Heart left ventricle (tissue), 16 donors: ENCODE measurements at regions not wholly inside any gene's neighbourhood (a gene's known extent, or its start where the extent isn't known, plus 50 kb on each side); places are given as distances from the start of the nearest gene placed in this dataset.

Experiments used
- ATAC-seq, 4 donors: fragments of 200-7000 bp; cut with Tn5 transposase; one replicate each; pipeline ENCODE4 v1.9.1; 2020 to 2022; ENCODE audit warnings: moderate library complexity in 4 of 4, mild to moderate bottlenecking in 3 of 4, moderate number of reproducible peaks in 1 of 4
- DNase-seq, 5 donors: peaks; one replicate each; pipeline ENCODE4 v3.0.0-alpha.2; 2020
- H3K27ac ChIP-seq, 12 donors: fragments of 200-600 bp; sonication (generic) in 4 of 12; one replicate each; pipeline versions ENCODE4 v1.5.0 to v1.8.0; 2016 to 2022; ENCODE audit warnings: mild to moderate bottlenecking in 2 of 12
- H3K27me3 ChIP-seq, 9 donors: fragments of 200-600 bp; sonication (generic) in 2 of 9; one replicate each; pipeline versions ENCODE4 v1.5.1 to v1.8.0; 2016 to 2022; ENCODE audit warnings: mild to moderate bottlenecking in 3 of 9
- H3K36me3 ChIP-seq, 9 donors: fragments of 200-600 bp; sonication (generic) in 2 of 9; one replicate each; pipeline versions ENCODE4 v1.5.0 to v1.8.0; 2018 to 2022; ENCODE audit warnings: mild to moderate bottlenecking in 2 of 9
- H3K4me1 ChIP-seq, 12 donors: fragments of 200-600 bp; sonication (generic) in 4 of 12; one replicate each; pipeline versions ENCODE4 v1.5.0 to v1.8.0; 2016 to 2022; ENCODE audit warnings: mild to moderate bottlenecking in 3 of 12
- H3K4me3 ChIP-seq, 12 donors: fragments of 200-600 bp; sonication (generic) in 4 of 12; one replicate each; pipeline versions ENCODE4 v1.5.0 to v1.8.0; 2017 to 2022; ENCODE audit warnings: mild to moderate bottlenecking in 9 of 12, moderate library complexity in 4 of 12
- H3K9me3 ChIP-seq, 12 donors: fragments of 200-600 bp; sonication (generic) in 4 of 12; one replicate each; pipeline versions ENCODE4 v1.5.0 to v1.8.0; 2016 to 2022; ENCODE audit warnings: mild to moderate bottlenecking in 1 of 12
- CTCF ChIP-seq, 12 donors: fragments of 200-600 bp; sonication (generic) in 4 of 12; IDR thresholded peaks; one replicate each; pipeline versions ENCODE4 v1.5.0 to v1.8.0; 2018 to 2022; ENCODE audit warnings: antibody characterized with exemption in 12 of 12, mild to moderate bottlenecking in 5 of 12
- POLR2A ChIP-seq, 2 donors: fragments of 450-650 bp; IDR thresholded peaks; one replicate each; pipeline ENCODE4 v1.6.1; 2017; ENCODE audit warnings: antibody characterized with exemption in 2 of 2, mild to moderate bottlenecking in 2 of 2, moderate library complexity in 2 of 2
- WGBS, 4 donors: extraction: QIAGEN DNeasy Blood & Tissue Kit in 2 of 4; methylation state at CpG; one replicate each; pipeline versions ENCODE4 v1.1.5 to v1.1.7; 2013 to 2018; 5-methylcytosine and 5-hydroxymethylcytosine counted together
- intact Hi-C, 10 donors: fragments of 100-400 bp; cut with DNase I; formaldehyde crosslinking; loops; one replicate each; pipeline versions ENCODE4 v1.11.1 to v1.14.2; 2022
- donor health status: ischemic (EF 13 %, LVEDD 7.1; RV severe dilation, severe dysfunction).
- donor health status: healthy with polysubstance abuse.
- donor health status: DM: no; HTN: yes; CAD: no.
- donor health status: DM: no; HTN: no; CAD: no.
- donor health status: ischemic (EF 25% LVEDD 6.9; RV normal size, moderate dysfunction).
- donor health status: ischemic (EF 25% LVEDD 5.7; RV mildly dilated, moderate dysfunction).
- donor health status: healthy.
- donor health status: DM: yes; HTN: yes; CAD: no.
- donor health status: ischemic (EF 35%, LVEDD 5.7; RV mildly dilated, moderate dysfunction).
- donor health status: nonischemic (EF 11% LVEDD 7.7; RV severe dilation, severe dysfunction).
- donor health status: DM: yes; HTN: yes; CAD: no.
- donor health status: PGD.
- donor health status: ischemic (EF 29% LVEDD 5.4; RV normal size, mild dysfunction).
- donor health status: nonischemic (EF 23%, LVEDD 6.1; RV moderate dilation, normal function).

- no peak for DNase-seq
- Histone ChIP-seq H3K4me1 (no peaks in the 10 kb centered on the region), H3K9me3 (no peaks in the 10 kb centered on the region), H3K27me3 (no peaks in the 10 kb centered on the region), H3K4me3 (no peak overlapping the region), H3K27ac (no peak overlapping the region), H3K36me3 (no peaks in the 10 kb centered on the region)
- WGBS, 4 donors: 92 to 96% (median 94%) methylated on average over 4 of the region's 4 CpGs
- no peak for TF ChIP-seq POLR2A (IDR thresholded peaks at IDR 0.05)
- no peak for TF ChIP-seq CTCF (IDR thresholded peaks at IDR 0.05)
- intact Hi-C loops: no loop called here
- no peak for ATAC-seq
Measured at GRCh38 chr13:66128692-66129269, 1101.4 kb downstream of the PCDH9 start.

- Histone ChIP-seq H3K36me3 (no peaks in the 10 kb centered on the region), H3K9me3 (no peaks in the 10 kb centered on the region), H3K27ac (no peak overlapping the region), H3K4me1 (no peaks in the 10 kb centered on the region), H3K27me3 (no peaks in the 10 kb centered on the region), H3K4me3 (no peak overlapping the region)
- intact Hi-C loops: no loop called here
- no peak for TF ChIP-seq POLR2A (IDR thresholded peaks at IDR 0.05)
- no peak for TF ChIP-seq CTCF (IDR thresholded peaks at IDR 0.05)
- WGBS, 4 donors: 87 to 97% (median 91%) methylated on average over 1 of the region's 1 CpG
- DNase-seq: no peak
- ATAC-seq: no peak
Measured at GRCh38 chr13:66128201-66128600, 1101.9 kb downstream of the PCDH9 start.

- TF ChIP-seq CTCF (IDR thresholded peaks at IDR 0.05) (no peak), POLR2A (IDR thresholded peaks at IDR 0.05) (no peak)
- DNase-seq: no peak
- 82 to 85% (median 83%) methylated on average over 4 of the region's 4 CpGs for WGBS, 4 donors
- ATAC-seq: no peak
- Histone ChIP-seq H3K4me1 (no peaks in the 10 kb centered on the region), H3K9me3 (no peaks in the 10 kb centered on the region), H3K27ac (no peak overlapping the region), H3K27me3 (no peaks in the 10 kb centered on the region), H3K36me3 (no peaks in the 10 kb centered on the region), H3K4me3 (no peak overlapping the region)
- intact Hi-C loops: no loop called here
Measured at GRCh38 chr13:66117563-66117962, 1112.6 kb downstream of the PCDH9 start.

- H3K36me3 ChIP-seq: no peaks in the 10 kb centered on the region
- no peaks in the 10 kb centered on the region for H3K4me1 ChIP-seq
- WGBS, 4 donors: 80 to 90% (median 85%) methylated on average over 5 of the region's 5 CpGs
- H3K27me3 ChIP-seq: no peaks in the 10 kb centered on the region
- intact Hi-C loops: no loop called here
- no peak for ATAC-seq
- no peak overlapping the region for H3K27ac ChIP-seq
- no peak for TF ChIP-seq CTCF (IDR thresholded peaks at IDR 0.05)
- no peak for TF ChIP-seq POLR2A (IDR thresholded peaks at IDR 0.05)
- no peak for DNase-seq
- H3K4me3 ChIP-seq: no peak overlapping the region
- no peaks in the 10 kb centered on the region for H3K9me3 ChIP-seq
Measured at GRCh38 chr13:66113882-66114526, 1116.1 kb downstream of the PCDH9 start.
